Hypothalamus (tissue), 51 donors: ENCODE measurements at regions not wholly inside any gene's neighbourhood (a gene's known extent, or its start where the extent isn't known, plus 50 kb on each side); places are given as distances from the start of the nearest gene placed in this dataset.
A peak's percentile ranks its signal among the peaks of the same experiment; 100 is the strongest.
"Not testable (repeated sequence)": the region's sequence is repeated elsewhere in the genome, so short reads cannot be mapped to it uniquely, and the experiment has no call there.

Experiments
- DNase-seq, 51 donors: peaks; one replicate each; lab custom pipeline; 2025; lab: John Stamatoyannopoulos, UW

GRCh38 chr10:65751218-65751617, 1174.6 kb upstream of the LRRTM3 start:
- DNase-seq = no peak

GRCh38 chr10:65751896-65752295, 1173.9 kb upstream of the LRRTM3 start:
- no peak for DNase-seq

GRCh38 chr10:65753532-65753931, 1172.3 kb upstream of the LRRTM3 start:
- DNase-seq = no peak

- no peak for DNase-seq
Observed at GRCh38 chr10:65754112-65754511, 1171.7 kb upstream of the LRRTM3 start.

GRCh38 chr10:65762311-65762710, 1163.5 kb upstream of the LRRTM3 start:
- no peak for DNase-seq

- peak in 2 of 51 donors; percentile 1 to 13 for DNase-seq
Observed at GRCh38 chr10:65765006-65765541, 1160.8 kb upstream of the LRRTM3 start.

- no peak for DNase-seq
Observed at GRCh38 chr10:65769828-65770227, 1156.0 kb upstream of the LRRTM3 start.

- no peak for DNase-seq
Observed at GRCh38 chr10:65778753-65779152, 1147.1 kb upstream of the LRRTM3 start.

- no peak for DNase-seq
Observed at GRCh38 chr10:65779985-65780384, 1145.9 kb upstream of the LRRTM3 start.

- no peak for DNase-seq
Observed at GRCh38 chr10:65786279-65786678, 1139.6 kb upstream of the LRRTM3 start.

GRCh38 chr10:65787571-65787970, 1138.3 kb upstream of the LRRTM3 start:
- no peak for DNase-seq

- no peak for DNase-seq
Observed at GRCh38 chr10:65788271-65788670, 1137.6 kb upstream of the LRRTM3 start.

- DNase-seq = no peak
Observed at GRCh38 chr10:65791979-65792378, 1133.9 kb upstream of the LRRTM3 start.

GRCh38 chr10:65793738-65794425, 1132.0 kb upstream of the LRRTM3 start:
- DNase-seq = no peak

GRCh38 chr10:65794861-65795260, 1131.0 kb upstream of the LRRTM3 start:
- not testable (repeated sequence) for DNase-seq

GRCh38 chr10:65796472-65796871, 1129.4 kb upstream of the LRRTM3 start:
- DNase-seq = no peak

GRCh38 chr10:65798133-65798532, 1127.7 kb upstream of the LRRTM3 start:
- no peak for DNase-seq

GRCh38 chr10:65802391-65802790, 1123.4 kb upstream of the LRRTM3 start:
- DNase-seq = no peak

- DNase-seq = no peak
Observed at GRCh38 chr10:65805511-65805910, 1120.3 kb upstream of the LRRTM3 start.

GRCh38 chr10:65805993-65806392, 1119.8 kb upstream of the LRRTM3 start:
- no peak for DNase-seq

- no peak for DNase-seq
Observed at GRCh38 chr10:65808687-65809333, 1117.0 kb upstream of the LRRTM3 start.

GRCh38 chr10:65811931-65812525, 1113.8 kb upstream of the LRRTM3 start:
- DNase-seq = no peak
